NK-92 (cell line): ENCODE measurements at regions not wholly inside any gene's neighbourhood (a gene's known extent, or its start where the extent isn't known, plus 50 kb on each side); places are given as distances from the start of the nearest gene placed in this dataset.

Experiments
- DNase-seq: peaks from one replicate; lab custom pipeline; 2025; ENCODE audit not compliant: unreplicated experiment; lab: John Stamatoyannopoulos, UW

GRCh38 chr14:101705733-101706508 lies 55.6 kb upstream of the PPP2R5C start:
- DNase-seq: no peak

GRCh38 chr14:101706509-101707067 lies 54.9 kb upstream of the PPP2R5C start:
- DNase-seq: no peak

GRCh38 chr14:101707068-101707842 lies 54.3 kb upstream of the PPP2R5C start:
- DNase-seq: no peak

GRCh38 chr14:101707863-101708620 lies 53.5 kb upstream of the PPP2R5C start:
- no peak for DNase-seq

- no peak for DNase-seq
These were observed 52.5 kb upstream of the PPP2R5C start for GRCh38 chr14:101708853-101709532.

GRCh38 chr14:101709533-101709881 lies 52.0 kb upstream of the PPP2R5C start:
- no peak for DNase-seq

GRCh38 chr14:101709962-101710931 lies 51.3 kb upstream of the PPP2R5C start:
- no peak for DNase-seq

GRCh38 chr14:101711041-101711856 lies 50.3 kb upstream of the PPP2R5C start:
- no peak for DNase-seq
